ENCODE measurements at regions not wholly inside any gene's neighbourhood (a gene's known extent, or its start where the extent isn't known, plus 50 kb on each side); places are given as distances from the start of the nearest gene placed in this dataset.

GRCh38 chr7:121810831-121811672 lies 61.9 kb upstream of the PTPRZ1 start:
- ATAC-seq, result no peak
- H3K36me3 ChIP-seq, result no peaks in the 10 kb centered on the region
- intact Hi-C loops (cut with DNase I), result no loop called here

GRCh38 chr7:121807078-121807477 lies 65.9 kb upstream of the PTPRZ1 start:
- Histone ChIP-seq H3K36me3 (no peaks in the 10 kb centered on the region), H3K4me3 (no peak overlapping the region), H3K4me1 (no peaks in the 10 kb centered on the region), H3K27ac (no peak overlapping the region), H3K27me3 (ENCODE audit: low read depth) (no peaks in the 10 kb centered on the region), H3K9me3 (peaks cover 18% of the 10 kb centered on the region)
- intact Hi-C loops (cut with DNase I), result no loop called here
- DNase-seq, result no peak
- no peak for ATAC-seq
- no peak for TF ChIP-seq CTCF (IDR thresholded peaks at IDR 0.05)

More at GRCh38 chr7:121810831-121811672, 61.9 kb upstream of the PTPRZ1 start:
- no peaks in the 10 kb centered on the region for H3K4me1 ChIP-seq
- DNase-seq, result no peak
- no peaks in the 10 kb centered on the region for H3K27me3 ChIP-seq (ENCODE audit: low read depth)
- peaks cover 15% of the 10 kb centered on the region for H3K9me3 ChIP-seq
- no peak for TF ChIP-seq CTCF (IDR thresholded peaks at IDR 0.05)
- H3K27ac ChIP-seq, result no peak overlapping the region
- H3K4me3 ChIP-seq, result no peak overlapping the region

GRCh38 chr7:121803039-121803438 lies 69.9 kb upstream of the PTPRZ1 start:
- Histone ChIP-seq H3K27ac (no peak overlapping the region), H3K36me3 (no peaks in the 10 kb centered on the region), H3K9me3 (peaks cover 18% of the 10 kb centered on the region), H3K4me1 (no peaks in the 10 kb centered on the region), H3K4me3 (no peak overlapping the region), H3K27me3 (ENCODE audit: low read depth) (no peaks in the 10 kb centered on the region)
- TF ChIP-seq CTCF (IDR thresholded peaks at IDR 0.05), result no peak
- intact Hi-C loops (cut with DNase I), result no loop called here
- no peak for DNase-seq
- no peak for ATAC-seq

- no peaks in the 10 kb centered on the region for H3K4me1 ChIP-seq
- DNase-seq (no peak), ATAC-seq (no peak)
- no peaks in the 10 kb centered on the region for H3K36me3 ChIP-seq
- no peak overlapping the region for H3K27ac ChIP-seq
- H3K9me3 ChIP-seq, result peaks cover 4% of the 10 kb centered on the region
- H3K27me3 ChIP-seq (ENCODE audit: low read depth), result no peaks in the 10 kb centered on the region
- intact Hi-C loops (cut with DNase I), result no loop called here
- no peak overlapping the region for H3K4me3 ChIP-seq
- no peak for TF ChIP-seq CTCF (IDR thresholded peaks at IDR 0.05)
Observed at GRCh38 chr7:121800916-121801675, 71.9 kb upstream of the PTPRZ1 start.

- intact Hi-C loops (cut with DNase I), result no loop called here
- TF ChIP-seq CTCF (IDR thresholded peaks at IDR 0.05), result no peak
- ATAC-seq (no peak), DNase-seq (no peak)
- no peaks in the 10 kb centered on the region for H3K27me3 ChIP-seq (ENCODE audit: low read depth)
- H3K36me3 ChIP-seq, result no peaks in the 10 kb centered on the region
- H3K27ac ChIP-seq, result no peak overlapping the region
- no peaks in the 10 kb centered on the region for H3K9me3 ChIP-seq
- H3K4me1 ChIP-seq, result no peaks in the 10 kb centered on the region
- no peak overlapping the region for H3K4me3 ChIP-seq
Observed at GRCh38 chr7:121798896-121799295, 74.1 kb upstream of the PTPRZ1 start.

Measured in lower lobe of right lung (tissue), 2 donors.